ENCODE measurements at regions not wholly inside any gene's neighbourhood (a gene's known extent, or its start where the extent isn't known, plus 50 kb on each side); places are given as distances from the start of the nearest gene placed in this dataset.

GRCh38 chr5:117776977-117777376 lies 1202.4 kb upstream of the SEMA6A start:
- no peaks in the 10 kb centered on the region for H3K4me1 ChIP-seq (ENCODE audit: control insufficient read depth in 2 of 2, insufficient read depth in 2 of 2, low read length in 2 of 2)
- H3K4me3 ChIP-seq (ENCODE audit: low read length in 2 of 2) = no peak overlapping the region
- peaks cover 0 to 4% of the 10 kb centered on the region in 2 donors for H3K9me3 ChIP-seq (ENCODE audit: control insufficient read depth in 2 of 2, insufficient read depth in 1 of 2, low read length in 1 of 2)
- no peak for DNase-seq (ENCODE audit: low read depth in 6 of 9, low spot score in 9 of 9)
- H3K27me3 ChIP-seq (ENCODE audit: control insufficient read depth in 2 of 2, insufficient read depth in 1 of 2, low read length in 1 of 2) = no peaks in the 10 kb centered on the region
- 87% methylated on average over 3 of the region's 3 CpGs for WGBS
- no peaks in the 10 kb centered on the region for H3K36me3 ChIP-seq (ENCODE audit: control insufficient read depth in 2 of 2, insufficient read depth in 2 of 2, low read length in 1 of 2)
- no peak overlapping the region for H3K27ac ChIP-seq (ENCODE audit: low read depth in 1 of 2, low read length in 1 of 2)

GRCh38 chr5:117769877-117770276 lies 1195.3 kb upstream of the SEMA6A start:
- Histone ChIP-seq H3K27me3 (ENCODE audit: control insufficient read depth in 2 of 2, insufficient read depth in 1 of 2, low read length in 1 of 2) (no peaks in the 10 kb centered on the region), H3K36me3 (ENCODE audit: control insufficient read depth in 2 of 2, insufficient read depth in 2 of 2, low read length in 1 of 2) (no peaks in the 10 kb centered on the region), H3K9me3 (ENCODE audit: control insufficient read depth in 2 of 2, insufficient read depth in 1 of 2, low read length in 1 of 2) (peaks cover 0 to 16% of the 10 kb centered on the region in 2 donors), H3K27ac (ENCODE audit: low read depth in 1 of 2, low read length in 1 of 2) (no peak overlapping the region), H3K4me1 (ENCODE audit: control insufficient read depth in 2 of 2, insufficient read depth in 2 of 2, low read length in 2 of 2) (no peaks in the 10 kb centered on the region), H3K4me3 (ENCODE audit: low read length in 2 of 2) (no peak overlapping the region)
- DNase-seq (ENCODE audit: low read depth in 6 of 9, low spot score in 9 of 9) = no peak
- WGBS = 84% methylated on average over 2 of the region's 2 CpGs

- Histone ChIP-seq H3K9me3 (ENCODE audit: control insufficient read depth in 2 of 2, insufficient read depth in 1 of 2, low read length in 1 of 2) (no peaks in the 10 kb centered on the region), H3K27ac (ENCODE audit: low read depth in 1 of 2, low read length in 1 of 2) (no peak overlapping the region), H3K36me3 (ENCODE audit: control insufficient read depth in 2 of 2, insufficient read depth in 2 of 2, low read length in 1 of 2) (no peaks in the 10 kb centered on the region), H3K27me3 (ENCODE audit: control insufficient read depth in 2 of 2, insufficient read depth in 1 of 2, low read length in 1 of 2) (no peaks in the 10 kb centered on the region), H3K4me1 (ENCODE audit: control insufficient read depth in 2 of 2, insufficient read depth in 2 of 2, low read length in 2 of 2) (no peaks in the 10 kb centered on the region), H3K4me3 (ENCODE audit: low read length in 2 of 2) (no peak overlapping the region)
- 92% methylated on average over 3 of the region's 3 CpGs for WGBS
- no peak for DNase-seq (ENCODE audit: low read depth in 6 of 9, low spot score in 9 of 9)
These were observed 1188.6 kb upstream of the SEMA6A start for GRCh38 chr5:117763271-117763670.

GRCh38 chr5:117761186-117761585 lies 1186.6 kb upstream of the SEMA6A start:
- no peaks in the 10 kb centered on the region for H3K9me3 ChIP-seq (ENCODE audit: control insufficient read depth in 2 of 2, insufficient read depth in 1 of 2, low read length in 1 of 2)
- no peaks in the 10 kb centered on the region for H3K4me1 ChIP-seq (ENCODE audit: control insufficient read depth in 2 of 2, insufficient read depth in 2 of 2, low read length in 2 of 2)
- WGBS = 30% methylated on average over 2 of the region's 2 CpGs
- no peak overlapping the region for H3K27ac ChIP-seq (ENCODE audit: low read depth in 1 of 2, low read length in 1 of 2)
- DNase-seq (ENCODE audit: low read depth in 6 of 9, low spot score in 9 of 9) = no peak
- no peak overlapping the region for H3K4me3 ChIP-seq (ENCODE audit: low read length in 2 of 2)
- H3K36me3 ChIP-seq (ENCODE audit: control insufficient read depth in 2 of 2, insufficient read depth in 2 of 2, low read length in 1 of 2) = no peaks in the 10 kb centered on the region
- H3K27me3 ChIP-seq (ENCODE audit: control insufficient read depth in 2 of 2, insufficient read depth in 1 of 2, low read length in 1 of 2) = no peaks in the 10 kb centered on the region

GRCh38 chr5:117759849-117760499 lies 1185.4 kb upstream of the SEMA6A start:
- Histone ChIP-seq H3K27ac (ENCODE audit: low read depth in 1 of 2, low read length in 1 of 2) (no peak overlapping the region), H3K4me3 (ENCODE audit: low read length in 2 of 2) (no peak overlapping the region), H3K4me1 (ENCODE audit: control insufficient read depth in 2 of 2, insufficient read depth in 2 of 2, low read length in 2 of 2) (no peaks in the 10 kb centered on the region), H3K27me3 (ENCODE audit: control insufficient read depth in 2 of 2, insufficient read depth in 1 of 2, low read length in 1 of 2) (no peaks in the 10 kb centered on the region), H3K36me3 (ENCODE audit: control insufficient read depth in 2 of 2, insufficient read depth in 2 of 2, low read length in 1 of 2) (no peaks in the 10 kb centered on the region), H3K9me3 (ENCODE audit: control insufficient read depth in 2 of 2, insufficient read depth in 1 of 2, low read length in 1 of 2) (no peaks in the 10 kb centered on the region)
- no peak for DNase-seq (ENCODE audit: low read depth in 6 of 9, low spot score in 9 of 9)
- 29% methylated on average over 4 of the region's 4 CpGs for WGBS

- DNase-seq (ENCODE audit: low read depth in 6 of 9, low spot score in 9 of 9) = no peak
- H3K27ac ChIP-seq (ENCODE audit: low read depth in 1 of 2, low read length in 1 of 2) = no peak overlapping the region
- WGBS = 89% methylated on average over 2 of the region's 2 CpGs
These were observed 1177.8 kb upstream of the SEMA6A start for GRCh38 chr5:117752403-117752802.

GRCh38 chr5:117748336-117748735 lies 1173.7 kb upstream of the SEMA6A start:
- Histone ChIP-seq H3K36me3 (ENCODE audit: control insufficient read depth in 2 of 2, insufficient read depth in 2 of 2, low read length in 1 of 2) (no peaks in the 10 kb centered on the region), H3K27ac (ENCODE audit: low read depth in 1 of 2, low read length in 1 of 2) (no peak overlapping the region), H3K27me3 (ENCODE audit: control insufficient read depth in 2 of 2, insufficient read depth in 1 of 2, low read length in 1 of 2) (no peaks in the 10 kb centered on the region), H3K9me3 (ENCODE audit: control insufficient read depth in 2 of 2, insufficient read depth in 1 of 2, low read length in 1 of 2) (peaks cover 0 to 4% of the 10 kb centered on the region in 2 donors), H3K4me1 (ENCODE audit: control insufficient read depth in 2 of 2, insufficient read depth in 2 of 2, low read length in 2 of 2) (no peaks in the 10 kb centered on the region), H3K4me3 (ENCODE audit: low read length in 2 of 2) (no peak overlapping the region)
- DNase-seq (ENCODE audit: low read depth in 6 of 9, low spot score in 9 of 9) = no peak
- WGBS = 86% methylated on average over 5 of the region's 5 CpGs

More at GRCh38 chr5:117752403-117752802, 1177.8 kb upstream of the SEMA6A start:
- Histone ChIP-seq H3K27me3 (ENCODE audit: control insufficient read depth in 2 of 2, insufficient read depth in 1 of 2, low read length in 1 of 2) (no peaks in the 10 kb centered on the region), H3K9me3 (ENCODE audit: control insufficient read depth in 2 of 2, insufficient read depth in 1 of 2, low read length in 1 of 2) (peaks cover 0 to 4% of the 10 kb centered on the region in 2 donors), H3K4me1 (ENCODE audit: control insufficient read depth in 2 of 2, insufficient read depth in 2 of 2, low read length in 2 of 2) (no peaks in the 10 kb centered on the region), H3K4me3 (ENCODE audit: low read length in 2 of 2) (no peak overlapping the region), H3K36me3 (ENCODE audit: control insufficient read depth in 2 of 2, insufficient read depth in 2 of 2, low read length in 1 of 2) (no peaks in the 10 kb centered on the region)

GRCh38 chr5:117743337-117743736 lies 1168.7 kb upstream of the SEMA6A start:
- Histone ChIP-seq H3K4me3 (ENCODE audit: low read length in 2 of 2) (no peak overlapping the region), H3K27me3 (ENCODE audit: control insufficient read depth in 2 of 2, insufficient read depth in 1 of 2, low read length in 1 of 2) (no peaks in the 10 kb centered on the region), H3K4me1 (ENCODE audit: control insufficient read depth in 2 of 2, insufficient read depth in 2 of 2, low read length in 2 of 2) (no peaks in the 10 kb centered on the region), H3K36me3 (ENCODE audit: control insufficient read depth in 2 of 2, insufficient read depth in 2 of 2, low read length in 1 of 2) (no peaks in the 10 kb centered on the region), H3K9me3 (ENCODE audit: control insufficient read depth in 2 of 2, insufficient read depth in 1 of 2, low read length in 1 of 2) (no peaks in the 10 kb centered on the region), H3K27ac (ENCODE audit: low read depth in 1 of 2, low read length in 1 of 2) (no peak overlapping the region)
- 89% methylated on average over 5 of the region's 5 CpGs for WGBS
- DNase-seq (ENCODE audit: low read depth in 6 of 9, low spot score in 9 of 9) = no peak

- Histone ChIP-seq H3K9me3 (ENCODE audit: control insufficient read depth in 2 of 2, insufficient read depth in 1 of 2, low read length in 1 of 2) (no peaks in the 10 kb centered on the region), H3K27me3 (ENCODE audit: control insufficient read depth in 2 of 2, insufficient read depth in 1 of 2, low read length in 1 of 2) (no peaks in the 10 kb centered on the region), H3K36me3 (ENCODE audit: control insufficient read depth in 2 of 2, insufficient read depth in 2 of 2, low read length in 1 of 2) (no peaks in the 10 kb centered on the region), H3K4me1 (ENCODE audit: control insufficient read depth in 2 of 2, insufficient read depth in 2 of 2, low read length in 2 of 2) (no peaks in the 10 kb centered on the region), H3K27ac (ENCODE audit: low read depth in 1 of 2, low read length in 1 of 2) (no peak overlapping the region), H3K4me3 (ENCODE audit: low read length in 2 of 2) (no peak overlapping the region)
- DNase-seq (ENCODE audit: low read depth in 6 of 9, low spot score in 9 of 9) = no peak
- WGBS = 77% methylated on average over 1 of the region's 1 CpG
These were observed 1167.1 kb upstream of the SEMA6A start for GRCh38 chr5:117741655-117742206.

Measured in thymus (tissue), 11 donors.